H9 (cell line): ENCODE measurements at regions not wholly inside any gene's neighbourhood (a gene's known extent, or its start where the extent isn't known, plus 50 kb on each side); places are given as distances from the start of the nearest gene placed in this dataset.

Experiments
- DNase-seq: peaks from one replicate; pipeline ENCODE4 v3.0.0-alpha.2; 2017
- H2AFZ ChIP-seq: one replicate; pipeline ENCODE4 v1.6.1; 2013; ENCODE audit warnings: mild to moderate bottlenecking, low read length, control low read depth, moderate library complexity
- H2AK5ac ChIP-seq: 2 replicates; pipeline ENCODE4 v1.6.1; 2013; ENCODE audit warnings: low read length, control low read depth, mixed read lengths; ENCODE audit not compliant: insufficient read length
- H2BK120ac ChIP-seq: one replicate; pipeline ENCODE4 v1.6.1; 2013; ENCODE audit warnings: low read depth, mild to moderate bottlenecking, low read length, control low read depth, inconsistent platforms; ENCODE audit not compliant: poor library complexity, severe bottlenecking
- H2BK12ac ChIP-seq: 2 replicates; pipeline ENCODE4 v1.6.1; 2013; ENCODE audit warnings: low read length, control low read depth, mixed read lengths, low read depth; ENCODE audit not compliant: insufficient read length
- H2BK15ac ChIP-seq: 2 replicates; pipeline ENCODE4 v1.6.1; 2013; ENCODE audit warnings: low read depth, low read length, control low read depth
- H2BK20ac ChIP-seq: one replicate; pipeline ENCODE4 v1.6.1; 2013; ENCODE audit warnings: low read depth, mild to moderate bottlenecking, low read length, control low read depth, inconsistent platforms; ENCODE audit not compliant: poor library complexity, severe bottlenecking
- H2BK5ac ChIP-seq: 2 replicates; pipeline ENCODE4 v1.6.1; 2013; ENCODE audit warnings: low read length, control low read depth, mixed read lengths; ENCODE audit not compliant: insufficient read length
- H3K14ac ChIP-seq: 2 replicates; pipeline ENCODE4 v1.6.1; 2013; ENCODE audit warnings: low read length, control low read depth; ENCODE audit not compliant: insufficient read depth
- H3K18ac ChIP-seq: 2 replicates; pipeline ENCODE4 v1.6.1; 2013; ENCODE audit warnings: low read depth, mild to moderate bottlenecking, mixed read lengths, low read length, control low read depth; ENCODE audit not compliant: insufficient read length
- H3K23ac ChIP-seq: 2 replicates; pipeline ENCODE4 v1.6.1; 2013; ENCODE audit warnings: low read length, control low read depth, mixed read lengths, low read depth; ENCODE audit not compliant: insufficient read length
- H3K23me2 ChIP-seq: 2 replicates; pipeline ENCODE4 v1.6.1; 2013; ENCODE audit warnings: low read depth, mild to moderate bottlenecking, mixed read lengths, low read length, control low read depth; ENCODE audit not compliant: insufficient read length, poor library complexity, severe bottlenecking
- H3K27ac ChIP-seq: 2 replicates; pipeline ENCODE4 v1.5.1; 2013; ENCODE audit warnings: low read length, control low read depth, mixed read lengths, low read depth; ENCODE audit not compliant: insufficient read length
- H3K27me3 ChIP-seq: 2 replicates; pipeline ENCODE4 v1.6.1; 2013; ENCODE audit warnings: low read length, control low read depth, inconsistent platforms; ENCODE audit not compliant: insufficient read depth
- H3K4ac ChIP-seq: 2 replicates; pipeline ENCODE4 v1.6.1; 2013; ENCODE audit warnings: low read depth, mild to moderate bottlenecking, control low read depth, inconsistent platforms, low read length, moderate library complexity
- H3K4me1 ChIP-seq: 2 replicates; pipeline ENCODE4 v1.6.1; 2013; ENCODE audit warnings: low read length, control low read depth, inconsistent platforms; ENCODE audit not compliant: insufficient read depth
- H3K4me2 ChIP-seq: 2 replicates; pipeline ENCODE4 v1.6.1; 2013; ENCODE audit warnings: low read length, control low read depth, mixed read lengths; ENCODE audit not compliant: insufficient read length, insufficient read depth
- H3K56ac ChIP-seq: 2 replicates; pipeline ENCODE4 v1.6.1; 2013; ENCODE audit warnings: low read depth, mild to moderate bottlenecking, mixed read lengths, low read length, control low read depth; ENCODE audit not compliant: insufficient read length
- H3K79me1 ChIP-seq: 2 replicates; pipeline ENCODE4 v1.6.1; 2013; ENCODE audit warnings: low read depth, mild to moderate bottlenecking, moderate library complexity, low read length, control low read depth, inconsistent platforms; ENCODE audit not compliant: insufficient read depth, poor library complexity, severe bottlenecking
- H3K79me2 ChIP-seq: 2 replicates; pipeline ENCODE4 v1.6.1; 2013; ENCODE audit warnings: low read length, control low read depth, inconsistent platforms; ENCODE audit not compliant: insufficient read depth
- H3K9ac ChIP-seq: 2 replicates; pipeline ENCODE4 v1.6.1; 2013; ENCODE audit warnings: low read length, control low read depth, mixed read lengths; ENCODE audit not compliant: insufficient read length; ENCODE audit errors: extremely low read depth
- H3K9me3 ChIP-seq: one replicate; pipeline ENCODE4 v1.6.1; 2013; ENCODE audit warnings: low read depth, low read length, inconsistent platforms; ENCODE audit not compliant: control insufficient read depth
- H3T11ph ChIP-seq: one replicate; pipeline ENCODE4 v1.6.1; 2013; ENCODE audit warnings: mild to moderate bottlenecking, low read length, control low read depth, inconsistent platforms
- H4K20me1 ChIP-seq: one replicate; pipeline ENCODE4 v1.6.1; 2013; ENCODE audit not compliant: control insufficient read depth, insufficient read length, insufficient read depth
- H4K5ac ChIP-seq: 2 replicates; pipeline ENCODE4 v1.6.1; 2013; ENCODE audit warnings: low read depth, mild to moderate bottlenecking, mixed read lengths, low read length, control low read depth; ENCODE audit not compliant: insufficient read length
- H4K8ac ChIP-seq: replicated peaks from 2 replicates; pipeline ENCODE4 v1.6.1; 2013; ENCODE audit warnings: low read length, control low read depth, mixed read lengths, low read depth; ENCODE audit not compliant: insufficient read length
- H4K91ac ChIP-seq: 2 replicates; pipeline ENCODE4 v1.6.1; 2013; ENCODE audit warnings: low read depth, mild to moderate bottlenecking, moderate library complexity, mixed read lengths, low read length, control low read depth; ENCODE audit not compliant: insufficient read length
- H3K27ac Mint-ChIP-seq, 3 experiments: 2 replicates in 2 of 3; 3 replicates in 1 of 3; pipeline ENCODE4 v1.8.0; 2020 to 2021; ENCODE audit warnings: mixed read lengths in 3 of 3, mild to moderate bottlenecking in 1 of 3, moderate library complexity in 1 of 3
- H3K27me3 Mint-ChIP-seq: 2 replicates; pipeline ENCODE4 v1.8.0; 2021; ENCODE audit warnings: low read depth, mild to moderate bottlenecking, moderate library complexity, mixed read lengths
- H3K36me3 Mint-ChIP-seq, 3 experiments: 2 replicates in 2 of 3; 3 replicates in 1 of 3; pipeline ENCODE4 v1.8.0; 2020 to 2021; ENCODE audit warnings: low read depth in 3 of 3, mixed read lengths in 3 of 3; ENCODE audit not compliant: insufficient read depth in 1 of 3
- H3K4me1 Mint-ChIP-seq, 2 experiments: 2 replicates each; pipeline ENCODE4 v1.8.0; 2020; ENCODE audit warnings: mixed read lengths in 2 of 2
- H3K4me3 Mint-ChIP-seq, 2 experiments: 2 replicates in 1 of 2; 3 replicates in 1 of 2; pipeline ENCODE4 v1.8.0; 2020 to 2021; ENCODE audit warnings: mild to moderate bottlenecking in 2 of 2, mixed read lengths in 2 of 2, moderate library complexity in 1 of 2
- H3K9me3 Mint-ChIP-seq, 2 experiments: 2 replicates in 1 of 2; 3 replicates in 1 of 2; pipeline ENCODE4 v1.8.0; 2020; ENCODE audit warnings: mild to moderate bottlenecking in 2 of 2, mixed read lengths in 2 of 2, moderate library complexity in 1 of 2
- WGBS: extraction: QIAGEN DNeasy Blood & Tissue Kit; methylation state at CpG from one replicate; pipeline ENCODE4 v1.1.7; 2013; ENCODE audit warnings: missing lambda C conversion rate, low lambda C conversion rate, mixed read lengths; ENCODE audit not compliant: insufficient read length; ENCODE audit errors: extremely low coverage; 5-methylcytosine and 5-hydroxymethylcytosine counted together
- TF ChIP-seq, protein P1 (sequence below): fragments of 200-600 bp; sonication (generic); conservative IDR thresholded peaks from 3 replicates; pipeline ENCODE4 v1.8.0; 2021; ENCODE audit warnings: antibody characterized with exemption, mild to moderate bottlenecking

GRCh38 chr22:49326558-49326957 lies 501.1 kb downstream of the BRD1 start:
- H3T11ph ChIP-seq = no peak overlapping the region
- H2AFZ ChIP-seq = no peak overlapping the region
- Mint-ChIP-seq H3K9me3 (peaks cover 9 to 10% of the 10 kb centered on the region in 2 experiments; a peak in 4 of 5 replicates), H3K36me3 (peaks cover 0 to 6% (median 2%) of the 10 kb centered on the region in 3 experiments; a peak in 3 of 7 replicates), H3K27ac (no peak overlapping the region; a peak in 1 of 7 replicates), H3K27me3 (peaks cover 23% of the 10 kb centered on the region), H3K4me3 (no peak overlapping the region), H3K4me1 (no peaks in the 10 kb centered on the region)
- H2BK5ac ChIP-seq = no peak overlapping the region
- no peak overlapping the region for H2BK120ac ChIP-seq
- no peak overlapping the region for H3K4ac ChIP-seq
- H2BK15ac ChIP-seq = no peak overlapping the region
- H4K20me1 ChIP-seq = no peaks in the 10 kb centered on the region
- no peaks in the 10 kb centered on the region for H3K79me1 ChIP-seq
- no peak overlapping the region for H2BK20ac ChIP-seq
- H3K9me3 ChIP-seq = no peaks in the 10 kb centered on the region
- H3K27ac ChIP-seq = no peak overlapping the region
- no CpG with 5 or more reads among the region's 5 CpGs for WGBS
- no peak overlapping the region for H3K23ac ChIP-seq
- H3K4me1 ChIP-seq = no peaks in the 10 kb centered on the region
- no peaks in the 10 kb centered on the region for H3K79me2 ChIP-seq
- H2BK12ac ChIP-seq = no peak overlapping the region
- H3K18ac ChIP-seq = no peak overlapping the region
- no peaks in the 10 kb centered on the region for H3K27me3 ChIP-seq
- H2AK5ac ChIP-seq = no peak overlapping the region
- H3K56ac ChIP-seq = no peak overlapping the region
- H4K91ac ChIP-seq = no peak overlapping the region
- H3K4me2 ChIP-seq = no peak overlapping the region
- no peak overlapping the region for H3K14ac ChIP-seq
- no peaks in the 10 kb centered on the region for H3K23me2 ChIP-seq
- no peak for DNase-seq
- no peak overlapping the region for H3K9ac ChIP-seq
- H4K8ac ChIP-seq = no peak overlapping the region
- no peak overlapping the region for H4K5ac ChIP-seq
- TF ChIP-seq, protein P1, sequence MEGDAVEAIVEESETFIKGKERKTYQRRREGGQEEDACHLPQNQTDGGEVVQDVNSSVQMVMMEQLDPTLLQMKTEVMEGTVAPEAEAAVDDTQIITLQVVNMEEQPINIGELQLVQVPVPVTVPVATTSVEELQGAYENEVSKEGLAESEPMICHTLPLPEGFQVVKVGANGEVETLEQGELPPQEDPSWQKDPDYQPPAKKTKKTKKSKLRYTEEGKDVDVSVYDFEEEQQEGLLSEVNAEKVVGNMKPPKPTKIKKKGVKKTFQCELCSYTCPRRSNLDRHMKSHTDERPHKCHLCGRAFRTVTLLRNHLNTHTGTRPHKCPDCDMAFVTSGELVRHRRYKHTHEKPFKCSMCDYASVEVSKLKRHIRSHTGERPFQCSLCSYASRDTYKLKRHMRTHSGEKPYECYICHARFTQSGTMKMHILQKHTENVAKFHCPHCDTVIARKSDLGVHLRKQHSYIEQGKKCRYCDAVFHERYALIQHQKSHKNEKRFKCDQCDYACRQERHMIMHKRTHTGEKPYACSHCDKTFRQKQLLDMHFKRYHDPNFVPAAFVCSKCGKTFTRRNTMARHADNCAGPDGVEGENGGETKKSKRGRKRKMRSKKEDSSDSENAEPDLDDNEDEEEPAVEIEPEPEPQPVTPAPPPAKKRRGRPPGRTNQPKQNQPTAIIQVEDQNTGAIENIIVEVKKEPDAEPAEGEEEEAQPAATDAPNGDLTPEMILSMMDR = no peak
